ENCODE measurements at regions not wholly inside any gene's neighbourhood (a gene's known extent, or its start where the extent isn't known, plus 50 kb on each side); places are given as distances from the start of the nearest gene placed in this dataset.

DNA sequence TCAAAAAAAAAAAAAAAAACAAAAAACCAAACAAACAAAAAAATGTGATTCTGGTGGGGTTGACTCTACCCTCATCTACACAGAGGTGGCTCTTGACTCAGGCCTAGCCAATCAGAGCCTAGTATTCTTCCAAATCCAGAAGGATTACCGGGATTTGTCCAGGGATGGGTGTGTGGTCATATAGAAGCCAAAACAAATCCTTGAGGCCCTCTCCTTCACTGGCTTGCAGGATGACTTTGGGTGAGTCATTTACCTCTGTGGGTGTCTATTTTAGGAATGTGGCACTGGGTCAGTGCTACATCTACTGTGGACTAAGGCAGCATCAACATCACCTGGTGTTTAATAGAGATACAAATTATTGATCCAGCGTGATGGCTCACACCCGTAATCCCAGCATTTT is 93.2 kb upstream of the RBBP6 start:
- POLR2A ChIA-PET (ENCODE audit: unreplicated experiment): no interaction called here
- dilution Hi-C loops (cut with HindIII; ENCODE audit: low sequenced_read_pairs, unreplicated experiment) (no loop called here), intact Hi-C loops (cut with micrococcal nuclease) (no loop called here), in situ Hi-C loops (cut with MboI; ENCODE audit: low sequenced_read_pairs) (no loop called here)
- DNase-seq (no peak), ATAC-seq (ENCODE audit: low read depth) (no peak)
- H3K27ac ChIP-seq (ENCODE audit: insufficient read depth, low read length): no peak overlapping the region
- H3K4me2 ChIP-seq (ENCODE audit: low read depth, low read length): no peak overlapping the region
- no peaks in the 10 kb centered on the region; the same call in 1 of the 2 replicates for H4K20me1 ChIP-seq (ENCODE audit: insufficient read depth, low read length)
- no TSS peak for BruUV-seq (replicated peaks)
- H2BK5ac ChIP-seq (ENCODE audit: low read depth, low read length, poor library complexity, severe bottlenecking): no peak overlapping the region
- H4K5ac ChIP-seq (ENCODE audit: low read depth, low read length): no peak overlapping the region
- H3K27me3 ChIP-seq (ENCODE audit: control insufficient read depth, insufficient read depth, low read length): no peaks in the 10 kb centered on the region
- H3K4me3 ChIP-seq (ENCODE audit: insufficient read depth, low read depth, low read length): no peak overlapping the region
- no peak overlapping the region for H2BK20ac ChIP-seq (ENCODE audit: low read depth, low read length)
- no peaks in the 10 kb centered on the region for H3K36me3 ChIP-seq (ENCODE audit: control insufficient read depth, insufficient read depth, low read length)
- no peak overlapping the region for H3K4ac ChIP-seq (ENCODE audit: low read depth, low read length)
- no peaks in the 10 kb centered on the region for H3K9me3 ChIP-seq (ENCODE audit: control insufficient read depth, insufficient read depth, low read length)
- no peaks in the 10 kb centered on the region for H3K4me1 ChIP-seq (ENCODE audit: control insufficient read depth, insufficient read depth, low read length)
- no peak overlapping the region for H3K14ac ChIP-seq (replicated peaks; ENCODE audit: low read depth, low read length)
- H3K9ac ChIP-seq (ENCODE audit: low read depth, low read length): no peak overlapping the region
- no peak overlapping the region for H2AK5ac ChIP-seq (ENCODE audit: low read depth, low read length)
- H2AK9ac ChIP-seq (replicated peaks; ENCODE audit: low read depth, low read length, poor library complexity): no peak overlapping the region
- no peak overlapping the region for H2BK15ac ChIP-seq (ENCODE audit: low read depth, low read length)
- no peak overlapping the region for H3K56ac ChIP-seq (ENCODE audit: extremely low read depth, insufficient read depth, low read length)
- H2AFZ ChIP-seq (replicated peaks; ENCODE audit: low read length, poor library complexity): no peak overlapping the region
- no peak for TF ChIP-seq RAD21 (IDR thresholded peaks at IDR 0.05; ENCODE audit: low read length)
- no peak for TF ChIP-seq CEBPB (IDR thresholded peaks at IDR 0.05; ENCODE audit: low read depth, low read length)
- TF ChIP-seq FOS (IDR thresholded peaks at IDR 0.05; ENCODE audit: low read depth, low read length): no peak
- no peak for TF ChIP-seq BHLHE40 (IDR thresholded peaks at IDR 0.05; ENCODE audit: low read depth, low read length)
- TF ChIP-seq CTCF (conservative IDR thresholded peaks at IDR 0.05; ENCODE audit: low read depth, low read length): no peak
- TF ChIP-seq MAZ (IDR thresholded peaks at IDR 0.05; ENCODE audit: borderline replicate concordance, low read depth, low read length): no peak
- TF ChIP-seq SMC3 (IDR thresholded peaks at IDR 0.05; ENCODE audit: low read depth, low read length): no peak
- TF ChIP-seq MXI1 (IDR thresholded peaks at IDR 0.05; ENCODE audit: borderline replicate concordance, low read depth, low read length): no peak
- TF ChIP-seq MAFK (IDR thresholded peaks at IDR 0.05; ENCODE audit: low read depth, low read length): no peak
- TF ChIP-seq POLR2A (IDR thresholded peaks at IDR 0.05; ENCODE audit: low read depth, low read length): no peak
- no peak for TF ChIP-seq USF2 (IDR thresholded peaks at IDR 0.05; ENCODE audit: low read depth, low read length)
- TF ChIP-seq ELK1 (IDR thresholded peaks at IDR 0.05; ENCODE audit: borderline replicate concordance, low read depth, low read length): no peak
- no peak for TF ChIP-seq RFX5 (IDR thresholded peaks at IDR 0.05; ENCODE audit: low read depth, low read length)
- TF ChIP-seq RCOR1 (IDR thresholded peaks at IDR 0.05; ENCODE audit: insufficient replicate concordance, low read length): no peak
- no peak overlapping the region for H2BK120ac ChIP-seq (ENCODE audit: low read depth, low read length)
- H3K18ac ChIP-seq (ENCODE audit: low read depth, low read length): no peak overlapping the region
- CTCF ChIA-PET: no interaction called here
- H4K8ac ChIP-seq (ENCODE audit: low read depth in 2 of 2, low read length in 2 of 2): no peak overlapping the region
- H3K79me1 ChIP-seq (ENCODE audit: low read depth in 1 of 2, low read length in 2 of 2): no peaks in the 10 kb centered on the region
- no CpG with 5 or more reads among the region's 3 CpGs for WGBS, 2 experiments (ENCODE audit: extremely low coverage in 2 of 2, insufficient read length in 1 of 2)
- no peak overlapping the region for H4K91ac ChIP-seq (ENCODE audit: insufficient read depth, low read depth, low read length)
- no peaks in the 10 kb centered on the region for H3K9me1 ChIP-seq (ENCODE audit: insufficient read depth, low read length)
- H3K23ac ChIP-seq (ENCODE audit: low read depth, low read length): no peak overlapping the region

All from IMR-90 (cell line).